Activated B cell treated with CpG ODN at 0.5 μM for 24 hours (primary cell): ENCODE measurements at regions not wholly inside any gene's neighbourhood (a gene's known extent, or its start where the extent isn't known, plus 50 kb on each side); places are given as distances from the start of the nearest gene placed in this dataset.

Experiments used
- ATAC-seq: fragments of 200-7000 bp; cut with Tn5 transposase; one replicate; pipeline ENCODE4 v1.10.0; 2021; ENCODE audit warnings: low read depth, mild to moderate bottlenecking, moderate library complexity
- CTCF ChIA-PET: fragments of 350-600 bp; sonication (Branson Sonifier 250); formaldehyde crosslinking; loops from one replicate; lab custom pipeline; 2021; ENCODE audit warnings: antibody characterized with exemption; lab: Charles Lee
- POLR2A ChIA-PET: fragments of 350-600 bp; sonication (Branson Sonifier 250); formaldehyde crosslinking; loops from one replicate; lab custom pipeline; 2021; ENCODE audit warnings: antibody characterized with exemption; lab: Charles Lee
- DNase-seq: peaks from one replicate; pipeline ENCODE4 v3.0.0; 2022
- H3K27ac Mint-ChIP-seq: one replicate; pipeline ENCODE4 v1.8.0; 2020; ENCODE audit warnings: mixed read lengths
- H3K27me3 Mint-ChIP-seq: one replicate; pipeline ENCODE4 v1.8.0; 2021; ENCODE audit warnings: mixed read lengths
- H3K36me3 Mint-ChIP-seq: one replicate; pipeline ENCODE4 v1.8.0; 2021; ENCODE audit warnings: low read depth, mixed read lengths
- H3K4me1 Mint-ChIP-seq: one replicate; pipeline ENCODE4 v1.8.0; 2021; ENCODE audit warnings: mixed read lengths
- H3K4me3 Mint-ChIP-seq: one replicate; pipeline ENCODE4 v1.8.0; 2020; ENCODE audit warnings: mild to moderate bottlenecking, mixed read lengths
- H3K9me3 Mint-ChIP-seq: one replicate; pipeline ENCODE4 v1.8.0; 2020; ENCODE audit warnings: mixed read lengths
- intact Hi-C: fragments of 100-400 bp; cut with micrococcal nuclease; formaldehyde crosslinking; loops from one replicate; pipeline ENCODE4 v1.15.1; 2024
- TF ChIP-seq, protein P1 (sequence below): fragments of 200-600 bp; IDR thresholded peaks from one replicate; pipeline ENCODE4 v1.8.0; 2022; ENCODE audit warnings: antibody characterized with exemption, mild to moderate bottlenecking

DNA sequence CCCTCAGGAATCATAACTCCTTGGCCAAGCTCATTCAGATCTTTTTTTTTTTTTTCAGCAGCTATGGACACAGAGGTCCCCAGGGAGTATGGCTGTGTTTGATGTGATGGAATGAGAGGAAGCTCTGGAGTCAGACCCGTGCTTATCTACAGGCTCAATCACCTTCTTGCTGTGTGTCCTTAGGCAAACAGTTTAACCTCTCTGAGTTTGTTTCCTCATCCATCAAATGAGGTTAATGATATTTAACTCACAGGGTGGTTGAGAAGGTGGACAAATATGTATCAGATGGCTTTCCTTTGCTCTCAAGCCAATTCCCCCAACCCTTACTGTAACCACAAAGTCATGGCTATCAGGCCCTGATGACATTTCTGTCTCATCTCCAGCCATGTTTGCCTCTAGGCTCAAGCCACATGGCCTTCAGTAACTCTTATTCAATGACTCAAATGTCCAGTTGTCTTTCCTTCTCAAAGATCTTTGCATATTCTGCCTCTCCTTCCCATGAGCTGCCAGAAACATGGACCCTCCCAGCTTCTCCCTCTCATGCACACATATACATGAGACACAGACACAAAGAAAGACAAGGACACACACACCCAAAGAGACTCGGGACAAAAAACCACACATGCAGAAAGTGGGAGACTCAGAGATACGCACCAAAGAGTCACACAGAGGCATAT, 303.5 kb upstream of the KAZN start:
- ATAC-seq (no peak), DNase-seq (no peak)
- Mint-ChIP-seq H3K9me3 (no peaks in the 10 kb centered on the region), H3K36me3 (no peaks in the 10 kb centered on the region), H3K27me3 (peaks cover 24% of the 10 kb centered on the region), H3K4me3 (no peak overlapping the region), H3K27ac (no peak overlapping the region), H3K4me1 (no peaks in the 10 kb centered on the region)
- intact Hi-C loops = no loop called here
- CTCF ChIA-PET = no interaction called here
- TF ChIP-seq, protein P1, sequence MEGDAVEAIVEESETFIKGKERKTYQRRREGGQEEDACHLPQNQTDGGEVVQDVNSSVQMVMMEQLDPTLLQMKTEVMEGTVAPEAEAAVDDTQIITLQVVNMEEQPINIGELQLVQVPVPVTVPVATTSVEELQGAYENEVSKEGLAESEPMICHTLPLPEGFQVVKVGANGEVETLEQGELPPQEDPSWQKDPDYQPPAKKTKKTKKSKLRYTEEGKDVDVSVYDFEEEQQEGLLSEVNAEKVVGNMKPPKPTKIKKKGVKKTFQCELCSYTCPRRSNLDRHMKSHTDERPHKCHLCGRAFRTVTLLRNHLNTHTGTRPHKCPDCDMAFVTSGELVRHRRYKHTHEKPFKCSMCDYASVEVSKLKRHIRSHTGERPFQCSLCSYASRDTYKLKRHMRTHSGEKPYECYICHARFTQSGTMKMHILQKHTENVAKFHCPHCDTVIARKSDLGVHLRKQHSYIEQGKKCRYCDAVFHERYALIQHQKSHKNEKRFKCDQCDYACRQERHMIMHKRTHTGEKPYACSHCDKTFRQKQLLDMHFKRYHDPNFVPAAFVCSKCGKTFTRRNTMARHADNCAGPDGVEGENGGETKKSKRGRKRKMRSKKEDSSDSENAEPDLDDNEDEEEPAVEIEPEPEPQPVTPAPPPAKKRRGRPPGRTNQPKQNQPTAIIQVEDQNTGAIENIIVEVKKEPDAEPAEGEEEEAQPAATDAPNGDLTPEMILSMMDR = no peak
- POLR2A ChIA-PET = no interaction called here

DNA sequence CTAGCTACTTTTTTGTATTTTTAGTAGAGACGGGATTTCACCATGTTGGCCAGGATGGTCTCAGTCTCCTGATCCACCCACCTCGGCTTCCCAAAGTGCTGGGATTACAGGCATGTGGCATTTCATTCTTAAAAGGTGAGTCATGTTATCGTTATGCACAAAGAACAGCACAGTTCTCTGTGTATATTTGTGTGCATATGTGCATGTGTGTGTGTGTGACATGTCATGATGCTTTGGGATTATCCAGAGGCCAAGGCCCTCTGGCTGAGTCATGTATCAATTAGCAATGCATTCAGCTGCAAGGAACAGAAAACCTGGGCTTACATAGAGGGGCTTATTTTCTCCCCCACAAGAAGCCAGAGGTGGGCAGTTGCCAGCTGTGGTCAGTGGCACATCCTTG, 301.7 kb upstream of the KAZN start:
- ChIA-PET CTCF (no interaction called here), POLR2A (no interaction called here)
- ATAC-seq = no peak
- Mint-ChIP-seq H3K27me3 (peaks cover 15% of the 10 kb centered on the region), H3K27ac (no peak overlapping the region), H3K4me1 (no peaks in the 10 kb centered on the region), H3K36me3 (no peaks in the 10 kb centered on the region), H3K4me3 (no peak overlapping the region), H3K9me3 (no peaks in the 10 kb centered on the region)
- TF ChIP-seq, protein P1 = no peak
- DNase-seq = no peak
- intact Hi-C loops = no loop called here

DNA sequence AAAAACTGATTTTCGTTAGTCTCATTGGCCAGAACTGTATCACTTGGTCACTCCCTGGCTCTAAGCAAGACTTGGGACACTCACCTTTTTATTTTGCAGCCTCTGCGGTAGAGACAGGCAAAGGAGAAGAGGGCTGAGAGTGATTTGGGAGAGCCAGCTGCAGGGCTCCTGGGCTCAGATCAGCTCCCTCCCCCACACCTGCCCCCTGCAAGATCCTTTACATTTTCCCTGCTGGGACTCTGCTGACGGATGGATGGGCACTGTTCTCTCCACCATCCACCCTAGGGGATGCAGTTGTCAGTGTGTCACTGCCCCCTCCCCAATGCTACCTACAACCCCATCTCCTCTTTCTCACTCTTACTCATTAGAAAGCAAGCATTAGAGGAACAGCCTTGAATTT, 301.1 kb upstream of the KAZN start:
- Mint-ChIP-seq H3K36me3 (no peaks in the 10 kb centered on the region), H3K27me3 (peaks cover 10% of the 10 kb centered on the region), H3K4me1 (no peaks in the 10 kb centered on the region), H3K27ac (no peak overlapping the region), H3K9me3 (no peaks in the 10 kb centered on the region), H3K4me3 (no peak overlapping the region)
- no peak for ATAC-seq
- TF ChIP-seq, protein P1 = no peak
- intact Hi-C loops = no loop called here
- no peak for DNase-seq
- ChIA-PET POLR2A (no interaction called here), CTCF (no interaction called here)

DNA sequence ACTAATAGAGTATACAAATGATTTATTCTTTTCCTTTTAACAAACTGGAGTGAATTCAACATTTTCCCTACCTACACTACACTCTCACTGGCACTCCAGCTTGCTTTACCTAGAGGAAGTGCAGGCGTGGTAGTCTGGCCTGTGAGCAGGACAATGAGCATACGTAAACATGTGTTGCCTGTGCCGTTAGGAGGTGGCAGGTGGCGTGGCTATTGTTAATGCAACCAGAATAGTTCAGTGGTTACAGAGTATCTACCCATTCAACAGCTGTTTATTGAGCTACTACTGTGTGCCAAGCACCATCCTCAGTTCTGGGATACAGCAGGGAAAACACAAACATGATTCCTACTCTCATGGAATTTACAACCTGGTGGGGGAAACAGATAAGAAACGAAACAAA, 299.7 kb upstream of the KAZN start:
- ChIA-PET POLR2A (no interaction called here), CTCF (no interaction called here)
- H3K4me3 Mint-ChIP-seq = no peak overlapping the region
- ATAC-seq (no peak), DNase-seq (no peak)
- no peak overlapping the region for H3K27ac Mint-ChIP-seq
- peaks cover 10% of the 10 kb centered on the region for H3K27me3 Mint-ChIP-seq
- intact Hi-C loops = no loop called here
- H3K36me3 Mint-ChIP-seq = no peaks in the 10 kb centered on the region
- no peaks in the 10 kb centered on the region for H3K9me3 Mint-ChIP-seq
- H3K4me1 Mint-ChIP-seq = no peaks in the 10 kb centered on the region
- TF ChIP-seq, protein P1 = no peak

DNA sequence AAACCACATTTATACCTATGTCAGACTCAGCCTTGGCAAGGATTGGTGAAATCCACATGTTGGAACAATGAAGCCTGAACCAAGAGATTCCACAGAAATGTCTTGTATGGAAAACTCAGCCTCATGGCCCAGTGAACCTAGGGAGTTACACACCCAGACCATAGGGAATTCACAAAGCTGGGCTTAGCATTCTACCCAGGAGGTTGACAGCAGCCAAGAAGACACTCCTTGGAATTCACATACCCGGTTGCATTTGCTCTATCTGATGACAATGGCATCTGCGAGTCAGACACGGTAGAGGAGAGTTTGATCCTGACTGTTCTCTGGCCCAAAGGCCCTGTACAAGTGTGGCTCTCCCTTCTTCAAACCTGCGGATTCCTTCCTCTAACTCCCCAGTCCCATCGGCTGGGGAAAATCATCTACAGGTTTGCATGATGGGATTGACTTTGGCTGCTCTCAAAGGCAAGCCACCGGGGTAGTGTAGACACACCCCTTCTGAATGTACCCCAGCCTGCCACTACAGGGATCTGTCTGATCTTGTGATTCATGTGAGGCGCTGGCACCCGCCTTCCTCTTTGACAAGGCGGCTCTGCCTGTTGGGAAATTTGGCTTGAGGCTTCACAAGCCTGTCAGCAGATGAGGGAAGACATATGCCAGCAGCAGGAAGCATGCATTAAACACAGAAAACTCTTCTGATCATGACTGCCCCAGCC, 297.3 kb upstream of the KAZN start:
- TF ChIP-seq, protein P1 = no peak
- no peak overlapping the region for H3K4me3 Mint-ChIP-seq
- ATAC-seq (no peak), DNase-seq (no peak)
- ChIA-PET POLR2A (no interaction called here), CTCF (no interaction called here)
- no peak overlapping the region for H3K27ac Mint-ChIP-seq
- no peaks in the 10 kb centered on the region for H3K36me3 Mint-ChIP-seq
- H3K27me3 Mint-ChIP-seq = peaks cover 12% of the 10 kb centered on the region
- no peaks in the 10 kb centered on the region for H3K4me1 Mint-ChIP-seq
- intact Hi-C loops = no loop called here
- no peaks in the 10 kb centered on the region for H3K9me3 Mint-ChIP-seq
